GM18870 (cell line): ENCODE measurements at regions not wholly inside any gene's neighbourhood (a gene's known extent, or its start where the extent isn't known, plus 50 kb on each side); places are given as distances from the start of the nearest gene placed in this dataset.
"Not testable (repeated sequence)": the region's sequence is repeated elsewhere in the genome, so short reads cannot be mapped to it uniquely, and the experiment has no call there.

Experiments used
- ATAC-seq: cut with Tn5 transposase; IDR thresholded peaks from one replicate; pipeline ENCODE4 v1.9.1; 2021; ENCODE audit warnings: moderate library complexity; ENCODE audit not compliant: unreplicated experiment

- no peak for ATAC-seq
Observed at GRCh38 chr1:173257805-173258204, 50.7 kb upstream of the TNFSF4 start.

- ATAC-seq = no peak
Observed at GRCh38 chr1:173258479-173259264, 51.5 kb upstream of the TNFSF4 start.

- not testable (repeated sequence) for ATAC-seq
Observed at GRCh38 chr1:173260329-173260728, 53.2 kb upstream of the TNFSF4 start.

GRCh38 chr1:173266841-173267240, 59.7 kb upstream of the TNFSF4 start:
- ATAC-seq = no peak

GRCh38 chr1:173267453-173267945, 60.4 kb upstream of the TNFSF4 start:
- ATAC-seq = no peak

GRCh38 chr1:173268261-173268660, 61.1 kb upstream of the TNFSF4 start:
- no peak for ATAC-seq

GRCh38 chr1:173268786-173269277, 61.7 kb upstream of the TNFSF4 start:
- no peak for ATAC-seq

GRCh38 chr1:173269490-173270230, 62.5 kb upstream of the TNFSF4 start:
- ATAC-seq = no peak

- ATAC-seq = no peak
Observed at GRCh38 chr1:173270243-173270642, 63.1 kb upstream of the TNFSF4 start.

GRCh38 chr1:173271021-173271420, 63.9 kb upstream of the TNFSF4 start:
- not testable (repeated sequence) for ATAC-seq

- ATAC-seq = no peak
Observed at GRCh38 chr1:173275496-173275895, 68.4 kb upstream of the TNFSF4 start.

GRCh38 chr1:173276922-173277800, 70.0 kb upstream of the TNFSF4 start:
- ATAC-seq = peak; percentile 92

- ATAC-seq = no peak
Observed at GRCh38 chr1:173280899-173281660, 73.9 kb upstream of the TNFSF4 start.

GRCh38 chr1:173285048-173285447, 77.9 kb upstream of the TNFSF4 start:
- ATAC-seq = no peak

- no peak for ATAC-seq
Observed at GRCh38 chr1:173287785-173288184, 80.7 kb upstream of the TNFSF4 start.

GRCh38 chr1:173293756-173294155, 86.6 kb upstream of the TNFSF4 start:
- ATAC-seq = no peak

- ATAC-seq = no peak
Observed at GRCh38 chr1:173294843-173295242, 87.7 kb upstream of the TNFSF4 start.

GRCh38 chr1:173295391-173295790, 88.3 kb upstream of the TNFSF4 start:
- no peak for ATAC-seq

- no peak for ATAC-seq
Observed at GRCh38 chr1:173295995-173296394, 88.9 kb upstream of the TNFSF4 start.

GRCh38 chr1:173297798-173298391, 90.8 kb upstream of the TNFSF4 start:
- peak; percentile 84 for ATAC-seq
